Smooth muscle cell (in vitro differentiated cells): ENCODE measurements at regions not wholly inside any gene's neighbourhood (a gene's known extent, or its start where the extent isn't known, plus 50 kb on each side); places are given as distances from the start of the nearest gene placed in this dataset.

ENCODE experiments used
- DNase-seq: peaks from one replicate; lab custom pipeline; 2025; ENCODE audit not compliant: unreplicated experiment; lab: John Stamatoyannopoulos, UW
- H2AFZ ChIP-seq: fragments of 200-600 bp; sonication (generic); 2 replicates; pipeline ENCODE4 v1.6.0; 2016; ENCODE audit warnings: antibody characterized with exemption, low read depth, mild to moderate bottlenecking
- H3F3A ChIP-seq: fragments of 200-600 bp; sonication (generic); 2 replicates; pipeline ENCODE4 v1.6.0; 2017; ENCODE audit warnings: antibody characterized with exemption, low read depth
- H3K27ac ChIP-seq: fragments of 200-600 bp; sonication (generic); 2 replicates; pipeline ENCODE4 v1.5.1; 2016; ENCODE audit warnings: low read depth, mild to moderate bottlenecking
- H3K27me3 ChIP-seq: fragments of 200-600 bp; sonication (generic); 2 replicates; pipeline ENCODE4 v1.6.1; 2016; ENCODE audit warnings: low read depth, mild to moderate bottlenecking
- H3K36me3 ChIP-seq: fragments of 200-600 bp; sonication (generic); 2 replicates; pipeline ENCODE4 v1.5.1; 2016; ENCODE audit warnings: low read depth
- H3K4me1 ChIP-seq: fragments of 200-600 bp; sonication (generic); 2 replicates; pipeline ENCODE4 v1.5.1; 2016; ENCODE audit warnings: low read depth
- H3K4me2 ChIP-seq: fragments of 200-600 bp; sonication (generic); 2 replicates; pipeline ENCODE4 v1.6.0; 2016; ENCODE audit warnings: mild to moderate bottlenecking
- H3K4me3 ChIP-seq: fragments of 200-600 bp; sonication (generic); 2 replicates; pipeline ENCODE4 v1.5.1; 2016; ENCODE audit warnings: mild to moderate bottlenecking
- H3K79me2 ChIP-seq: fragments of 200-600 bp; sonication (generic); 2 replicates; pipeline ENCODE4 v1.6.0; 2016; ENCODE audit warnings: low read depth, mild to moderate bottlenecking
- H3K9ac ChIP-seq: fragments of 200-600 bp; sonication (generic); 2 replicates; pipeline ENCODE4 v1.6.0; 2016; ENCODE audit warnings: low read depth
- H3K9me3 ChIP-seq: fragments of 200-600 bp; sonication (generic); replicated peaks from 2 replicates; pipeline ENCODE4 v1.5.1; 2016; ENCODE audit warnings: low read depth
- H4K20me1 ChIP-seq: fragments of 200-600 bp; sonication (generic); 2 replicates; pipeline ENCODE4 v1.6.0; 2016; ENCODE audit warnings: low read depth
- CTCF ChIP-seq: fragments of 200-600 bp; sonication (generic); IDR thresholded peaks from 2 replicates; pipeline ENCODE4 v1.5.1; 2017; ENCODE audit warnings: borderline replicate concordance, mild to moderate bottlenecking, antibody characterized with exemption; ENCODE audit not compliant: insufficient read depth, poor library complexity, severe bottlenecking
- WGBS: methylation state at CpG from one replicate; pipeline ENCODE4 v1.1.7; 2016; ENCODE audit warnings: low lambda C conversion rate; 5-methylcytosine and 5-hydroxymethylcytosine counted together

GRCh38 chr1:209446356-209446755 is 137.2 kb upstream of the CAMK1G start:
- H3K4me2 ChIP-seq, result no peak overlapping the region
- no peak overlapping the region for H3K27ac ChIP-seq
- H3K9me3 ChIP-seq, result no peaks in the 10 kb centered on the region
- H3K4me3 ChIP-seq, result no peak overlapping the region
- H3F3A ChIP-seq, result peaks cover 6% of the 10 kb centered on the region
- no peak overlapping the region for H2AFZ ChIP-seq
- H3K79me2 ChIP-seq, result no peaks in the 10 kb centered on the region
- H3K4me1 ChIP-seq, result peaks cover 4% of the 10 kb centered on the region
- DNase-seq, result no peak
- no peaks in the 10 kb centered on the region for H3K27me3 ChIP-seq
- 75% methylated on average over 1 of the region's 1 CpG for WGBS
- TF ChIP-seq CTCF, result no peak
- no peaks in the 10 kb centered on the region for H4K20me1 ChIP-seq
- no peaks in the 10 kb centered on the region for H3K36me3 ChIP-seq
- no peak overlapping the region for H3K9ac ChIP-seq

- no peak overlapping the region for H3K4me3 ChIP-seq
- no peak overlapping the region for H3K9ac ChIP-seq
- H2AFZ ChIP-seq, result no peak overlapping the region
- peak overlapping the region; percentile 16 for H3K27ac ChIP-seq
- no peak overlapping the region for H3K4me2 ChIP-seq
- H3F3A ChIP-seq, result no peaks in the 10 kb centered on the region
- peaks cover 8% of the 10 kb centered on the region for H3K4me1 ChIP-seq
- no peaks in the 10 kb centered on the region for H3K36me3 ChIP-seq
- H3K27me3 ChIP-seq, result no peaks in the 10 kb centered on the region
- WGBS, result 96% methylated on average over 2 of the region's 2 CpGs
- TF ChIP-seq CTCF, result no peak
- DNase-seq, result no peak
- H3K79me2 ChIP-seq, result no peaks in the 10 kb centered on the region
- no peaks in the 10 kb centered on the region for H3K9me3 ChIP-seq
- H4K20me1 ChIP-seq, result no peaks in the 10 kb centered on the region
Observed at GRCh38 chr1:209454340-209454994, 129.0 kb upstream of the CAMK1G start.

GRCh38 chr1:209455145-209455544 is 128.4 kb upstream of the CAMK1G start:
- DNase-seq, result no peak

More at GRCh38 chr1:209455145-209455544, 128.4 kb upstream of the CAMK1G start:
- Histone ChIP-seq H3K4me1 (peaks cover 8% of the 10 kb centered on the region), H2AFZ (no peak overlapping the region), H3K27me3 (no peaks in the 10 kb centered on the region), H3K9ac (no peak overlapping the region), H3K9me3 (no peaks in the 10 kb centered on the region), H3K36me3 (no peaks in the 10 kb centered on the region), H3K27ac (peak overlapping the region; percentile 16), H4K20me1 (no peaks in the 10 kb centered on the region), H3K4me3 (no peak overlapping the region), H3F3A (no peaks in the 10 kb centered on the region), H3K79me2 (no peaks in the 10 kb centered on the region), H3K4me2 (peak overlapping the region; percentile 14)
- TF ChIP-seq CTCF, result no peak
- WGBS, result 19% methylated on average over 3 of the region's 3 CpGs
